ENCODE measurements at regions not wholly inside any gene's neighbourhood (a gene's known extent, or its start where the extent isn't known, plus 50 kb on each side); places are given as distances from the start of the nearest gene placed in this dataset.

DNA sequence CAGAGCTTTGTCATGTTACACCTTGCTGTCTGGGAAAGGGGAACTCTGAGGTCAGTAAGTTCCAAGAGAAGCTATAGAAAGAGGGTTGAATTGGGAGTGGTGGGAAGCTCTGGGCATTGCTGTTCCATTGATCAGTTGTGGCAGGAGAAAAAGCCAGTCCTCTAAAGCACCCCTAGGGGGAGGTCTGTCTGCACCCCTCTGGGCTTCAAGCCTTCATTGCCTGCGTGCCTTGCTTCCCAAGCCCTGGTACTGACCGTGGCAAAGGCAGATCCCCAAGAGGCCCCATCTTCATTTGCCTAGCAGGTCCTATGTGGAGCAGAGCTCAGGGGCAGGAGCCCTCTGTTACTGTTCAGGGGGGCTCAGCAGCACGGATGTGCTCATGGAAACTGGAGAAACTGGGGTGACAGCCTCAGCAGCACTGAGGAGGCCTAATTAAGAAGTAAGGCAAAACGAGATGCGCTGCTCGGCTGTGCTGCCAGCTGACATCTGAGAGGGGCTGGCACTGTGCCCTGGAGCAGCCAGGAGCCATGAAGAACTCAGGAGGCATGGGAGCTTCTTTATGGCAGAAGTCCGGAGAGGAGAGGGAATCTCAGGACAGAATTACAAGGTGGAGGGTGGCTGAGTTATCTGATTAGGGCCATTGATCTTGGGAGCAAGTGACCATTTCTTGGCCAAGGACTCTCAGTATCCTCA, 270.9 kb downstream of the RPLP1 start:
- H3K4me3 ChIP-seq (ENCODE audit: low read depth, low read length) = no peak overlapping the region
- TF ChIP-seq, protein P1, sequence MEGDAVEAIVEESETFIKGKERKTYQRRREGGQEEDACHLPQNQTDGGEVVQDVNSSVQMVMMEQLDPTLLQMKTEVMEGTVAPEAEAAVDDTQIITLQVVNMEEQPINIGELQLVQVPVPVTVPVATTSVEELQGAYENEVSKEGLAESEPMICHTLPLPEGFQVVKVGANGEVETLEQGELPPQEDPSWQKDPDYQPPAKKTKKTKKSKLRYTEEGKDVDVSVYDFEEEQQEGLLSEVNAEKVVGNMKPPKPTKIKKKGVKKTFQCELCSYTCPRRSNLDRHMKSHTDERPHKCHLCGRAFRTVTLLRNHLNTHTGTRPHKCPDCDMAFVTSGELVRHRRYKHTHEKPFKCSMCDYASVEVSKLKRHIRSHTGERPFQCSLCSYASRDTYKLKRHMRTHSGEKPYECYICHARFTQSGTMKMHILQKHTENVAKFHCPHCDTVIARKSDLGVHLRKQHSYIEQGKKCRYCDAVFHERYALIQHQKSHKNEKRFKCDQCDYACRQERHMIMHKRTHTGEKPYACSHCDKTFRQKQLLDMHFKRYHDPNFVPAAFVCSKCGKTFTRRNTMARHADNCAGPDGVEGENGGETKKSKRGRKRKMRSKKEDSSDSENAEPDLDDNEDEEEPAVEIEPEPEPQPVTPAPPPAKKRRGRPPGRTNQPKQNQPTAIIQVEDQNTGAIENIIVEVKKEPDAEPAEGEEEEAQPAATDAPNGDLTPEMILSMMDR (IDR thresholded peaks at IDR 0.05; ENCODE audit: low read depth, low read length) = no peak

DNA sequence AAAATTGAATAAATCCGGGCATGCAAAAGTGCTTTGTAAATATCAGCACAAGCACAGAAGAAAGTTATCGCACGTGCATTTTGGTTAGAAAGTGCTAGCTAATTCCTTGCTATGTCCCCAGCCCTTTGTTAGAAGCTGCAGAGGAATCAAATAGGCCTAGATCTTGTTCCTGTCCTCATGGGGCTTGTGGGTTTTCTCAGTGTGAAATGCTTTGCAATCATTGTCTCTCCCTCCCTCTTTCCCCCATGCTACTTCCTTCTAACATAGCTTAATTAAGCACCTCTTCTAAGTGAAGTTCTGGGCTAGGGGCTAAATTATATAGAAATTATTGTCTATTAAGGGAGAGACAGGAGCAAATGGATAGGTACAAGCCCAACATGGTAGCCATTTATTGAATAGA, 271.7 kb downstream of the RPLP1 start:
- H3K4me3 ChIP-seq (ENCODE audit: low read depth, low read length) = no peak overlapping the region
- TF ChIP-seq, protein P1 (IDR thresholded peaks at IDR 0.05; ENCODE audit: low read depth, low read length) = no peak

DNA sequence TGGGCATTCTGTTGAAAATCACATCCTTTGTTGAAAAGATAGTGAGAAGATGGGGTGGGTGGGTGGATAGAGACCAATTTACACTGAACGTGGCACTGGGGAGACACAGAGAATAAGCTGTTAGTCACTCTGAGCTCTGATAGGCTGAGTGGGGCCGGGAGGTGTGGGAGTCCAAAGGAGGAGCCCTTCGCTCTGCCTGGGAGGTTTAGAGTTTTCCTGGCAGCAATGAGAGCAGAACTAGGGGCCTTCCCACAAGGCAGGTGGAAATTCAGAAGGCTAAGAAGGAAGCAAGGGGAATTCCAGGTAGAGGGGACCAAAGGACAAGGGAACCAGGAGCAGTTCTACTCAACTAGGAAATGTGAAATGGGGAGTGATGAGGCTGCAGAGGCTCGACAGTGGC, 272.7 kb downstream of the RPLP1 start:
- TF ChIP-seq, protein P1 (IDR thresholded peaks at IDR 0.05; ENCODE audit: low read depth, low read length) = no peak
- H3K4me3 ChIP-seq (ENCODE audit: low read depth, low read length) = no peak overlapping the region

DNA sequence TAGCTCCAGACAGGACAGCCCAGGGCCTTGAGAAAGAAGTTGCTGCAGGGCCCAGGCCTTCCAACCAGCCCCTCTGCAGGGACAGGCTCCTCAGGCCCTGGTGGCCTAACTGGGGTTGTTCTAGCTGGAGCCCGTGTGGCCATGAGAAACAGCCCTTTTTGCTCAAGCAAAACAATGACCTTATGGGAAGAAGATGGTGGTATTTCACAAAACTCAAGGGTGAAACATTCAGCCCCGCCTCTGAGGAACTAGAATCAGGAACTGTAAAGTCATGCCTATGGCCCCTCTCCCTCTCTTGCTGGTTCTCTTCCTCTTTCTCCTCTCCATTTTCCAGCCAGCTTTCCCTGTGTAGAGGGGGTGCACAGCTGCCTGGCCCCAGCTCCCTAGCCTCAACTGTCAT, 273.3 kb downstream of the RPLP1 start:
- TF ChIP-seq, protein P1 (IDR thresholded peaks at IDR 0.05; ENCODE audit: low read depth, low read length) = no peak
- H3K4me3 ChIP-seq (ENCODE audit: low read depth, low read length) = no peak overlapping the region

DNA sequence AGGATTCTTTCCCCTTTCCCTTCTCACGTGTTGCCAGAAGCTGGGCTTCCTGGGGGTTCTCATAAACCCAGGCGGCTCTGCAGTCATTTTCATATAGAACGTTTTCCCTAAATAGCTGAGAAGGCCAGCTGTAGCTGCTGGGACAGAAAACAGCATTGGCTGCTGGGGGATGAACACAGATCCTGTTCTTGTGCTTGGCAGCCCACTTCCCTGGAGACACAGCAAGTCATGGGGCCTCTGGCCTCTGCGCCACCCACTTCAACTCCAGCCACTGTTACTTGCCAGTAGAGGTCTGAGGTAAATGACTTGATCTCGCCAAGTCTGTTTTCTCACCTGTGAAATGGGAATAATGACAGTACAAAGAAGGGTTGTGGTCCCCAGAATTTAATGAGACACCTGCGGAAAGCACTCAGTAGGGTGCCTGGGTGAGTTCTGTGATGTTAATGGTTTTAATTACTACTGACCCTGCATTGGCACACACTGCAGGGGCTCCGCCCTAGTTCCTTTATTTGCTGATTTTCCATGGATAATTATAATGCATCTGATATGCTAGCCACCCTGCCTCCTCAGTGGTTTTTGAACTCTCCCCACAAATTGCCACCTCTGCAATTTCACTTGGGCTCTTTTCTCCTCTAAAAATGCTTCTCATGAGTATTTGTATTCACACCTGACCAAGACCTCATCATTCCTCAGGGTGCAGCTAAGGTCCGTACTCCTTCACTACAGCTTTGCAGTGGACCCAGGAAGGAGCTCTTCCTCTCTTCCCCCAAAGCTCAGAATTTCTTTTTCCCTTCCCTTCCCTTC, 274.7 kb downstream of the RPLP1 start:
- H3K4me3 ChIP-seq (ENCODE audit: low read depth, low read length) = no peak overlapping the region
- TF ChIP-seq, protein P1 (IDR thresholded peaks at IDR 0.05; ENCODE audit: low read depth, low read length) = no peak

DNA sequence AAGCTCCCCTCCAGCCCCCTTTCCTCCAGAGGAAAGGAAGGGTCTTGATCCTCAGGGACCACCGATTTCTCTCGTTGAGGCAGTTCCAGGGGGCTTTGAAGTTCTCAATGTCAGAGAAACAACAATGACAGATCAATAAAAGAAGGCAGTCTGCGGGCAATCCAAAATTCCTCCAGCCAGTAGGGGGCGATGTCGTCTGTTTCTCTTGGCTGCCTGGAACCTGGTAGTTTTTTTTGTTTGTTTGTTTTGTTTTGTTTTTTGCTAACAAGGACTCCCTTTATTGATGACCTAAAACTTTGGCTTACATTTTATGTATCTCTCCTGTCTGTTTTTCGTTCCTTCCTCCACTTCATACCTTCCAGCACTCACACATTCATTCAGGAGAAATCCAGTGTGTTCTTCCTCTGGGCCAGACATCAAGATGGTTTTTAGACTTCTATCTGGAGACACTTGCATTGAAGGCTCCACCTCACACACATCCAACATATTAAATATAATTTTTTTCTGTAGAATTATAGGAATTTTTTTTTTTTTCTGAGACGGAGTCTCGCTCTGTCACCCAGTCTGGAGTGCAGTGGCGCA, 276.6 kb downstream of the RPLP1 start:
- no peak overlapping the region for H3K4me3 ChIP-seq (ENCODE audit: low read depth, low read length)
- TF ChIP-seq, protein P1 (IDR thresholded peaks at IDR 0.05; ENCODE audit: low read depth, low read length) = peak; percentile 68
